ENCODE measurements at regions not wholly inside any gene's neighbourhood (a gene's known extent, or its start where the extent isn't known, plus 50 kb on each side); places are given as distances from the start of the nearest gene placed in this dataset.

- Histone ChIP-seq H3K4me1 (ENCODE audit: insufficient read depth, low read length) (no peaks in the 10 kb centered on the region), H3K36me3 (replicated peaks in 1 of 2; ENCODE audit: control insufficient read depth in 1 of 2, insufficient read depth in 2 of 2, low read length in 2 of 2) (no peaks in the 10 kb centered on the region), H3K79me2 (ENCODE audit: insufficient read depth, low read length) (no peaks in the 10 kb centered on the region), H3K27me3 (ENCODE audit: control insufficient read depth in 1 of 2, insufficient read depth in 2 of 2, low read length in 2 of 2) (no peaks in the 10 kb centered on the region), H3K27ac (ENCODE audit: extremely low read length, insufficient read depth, low read length) (no peak overlapping the region), H4K20me1 (ENCODE audit: insufficient read depth, low read length) (no peaks in the 10 kb centered on the region), H2AFZ (ENCODE audit: low read length) (no peak overlapping the region), H3K9me3 (ENCODE audit: low read length) (no peaks in the 10 kb centered on the region), H3K4me3 (replicated peaks in 1 of 3; ENCODE audit: insufficient read depth in 1 of 3, low read depth in 2 of 3, low read length in 3 of 3) (no peak overlapping the region), H3K4me2 (ENCODE audit: low read depth, low read length) (no peak overlapping the region), H3K9ac (ENCODE audit: insufficient read depth, low read depth, low read length) (no peak overlapping the region)
- BruUV-seq (replicated peaks), result no TSS peak
- ATAC-seq (no peak), DNase-seq (ENCODE audit: low spot score) (no peak), FAIRE-seq (no peak)
- intact Hi-C loops (cut with micrococcal nuclease; ENCODE audit: unreplicated experiment) (no loop called here), in situ Hi-C loops (cut with HindIII; ENCODE audit: extremely low pct_ligation_motif_present, low pct_unique_long_range_greater_than_20kb) (no loop called here)
- ChIA-PET CTCF (ENCODE audit: low intra/inter-chr PET ratio, low total read pairs) (no interaction called here), POLR2A (no interaction called here)
- 3% methylated on average over 2 of the region's 2 CpGs for WGBS (ENCODE audit: low lambda C conversion rate)
- TF ChIP-seq ZNF274 (CRISPR knock-in tag; IDR thresholded peaks at IDR 0.05), result no peak
- TF ChIP-seq ZNF768 (CRISPR knock-in tag; IDR thresholded peaks at IDR 0.05), result no peak
- TF ChIP-seq ATF4 (CRISPR knock-in tag; IDR thresholded peaks at IDR 0.05), result no peak
- no peak for TF ChIP-seq KLF13 (CRISPR knock-in tag; IDR thresholded peaks at IDR 0.05)
- no peak for TF ChIP-seq ZNF782 (CRISPR knock-in tag; IDR thresholded peaks at IDR 0.05; ENCODE audit: borderline replicate concordance)
- TF ChIP-seq EED (CRISPR knock-in tag; IDR thresholded peaks at IDR 0.05), result no peak
- TF ChIP-seq RCOR2 (CRISPR knock-in tag; IDR thresholded peaks at IDR 0.05), result no peak
- TF ChIP-seq ZNF331 (CRISPR knock-in tag; IDR thresholded peaks at IDR 0.05), result no peak
- TF ChIP-seq KLF9 (CRISPR knock-in tag; IDR thresholded peaks at IDR 0.05; ENCODE audit: low read depth), result no peak
- TF ChIP-seq ZNF589 (CRISPR knock-in tag; conservative IDR thresholded peaks at IDR 0.05), result no peak
- TF ChIP-seq TCF7 (IDR thresholded peaks at IDR 0.05; ENCODE audit: low read depth), result no peak
- TF ChIP-seq HMGA1 (CRISPR knock-in tag; conservative IDR thresholded peaks at IDR 0.05), result no peak
- no peak for TF ChIP-seq MYNN (CRISPR knock-in tag; IDR thresholded peaks at IDR 0.05; ENCODE audit: low read depth)
- TF ChIP-seq PBX3 (CRISPR knock-in tag; IDR thresholded peaks at IDR 0.05; ENCODE audit: borderline replicate concordance), result no peak
Measured at GRCh38 chr6:93516441-93516840, 97.1 kb upstream of the EPHA7 start.

All from HepG2 (cell line).